Breast epithelium (tissue), 4 donors: ENCODE measurements at regions not wholly inside any gene's neighbourhood (a gene's known extent, or its start where the extent isn't known, plus 50 kb on each side); places are given as distances from the start of the nearest gene placed in this dataset.

Experiments
- DNase-seq, 2 donors: peaks; one replicate each; pipeline ENCODE4 v3.0.0-alpha.2; 2019; ENCODE audit warnings: low spot score in 2 of 2
- H3K27ac ChIP-seq, 2 donors: fragments of 200-600 bp; sonication (generic) in 1 of 2; one replicate each; pipeline ENCODE4 v1.5.1; 2016 to 2019; ENCODE audit warnings: mild to moderate bottlenecking in 1 of 2
- H3K27me3 ChIP-seq, 2 donors: fragments of 200-600 bp; sonication (generic) in 1 of 2; one replicate each; pipeline versions ENCODE4 v1.5.1 to v1.6.0; 2017 to 2019; ENCODE audit warnings: control low read depth in 1 of 2, mild to moderate bottlenecking in 1 of 2
- H3K36me3 ChIP-seq: fragments of 200-600 bp; one replicate; pipeline ENCODE4 v1.5.1; 2019
- H3K4me1 ChIP-seq, 2 donors: fragments of 200-600 bp; sonication (generic); one replicate each; pipeline ENCODE4 v1.5.1; 2016 to 2019; ENCODE audit warnings: control low read depth in 1 of 2
- H3K4me3 ChIP-seq, 3 donors: fragments of 200-600 bp; sonication (generic); 1 replicate in 2 of 3; 2 replicates in 1 of 3; pipeline ENCODE4 v1.5.1; 2016 to 2019; ENCODE audit warnings: mild to moderate bottlenecking in 3 of 3, moderate library complexity in 2 of 3
- H3K9me3 ChIP-seq, 2 donors: fragments of 200-600 bp; sonication (generic) in 1 of 2; one replicate each; pipeline ENCODE4 v1.5.1; 2016 to 2019; ENCODE audit warnings: control low read depth in 1 of 2
- POLR2A ChIP-seq: fragments of 450-650 bp; IDR thresholded peaks from one replicate; pipeline ENCODE4 v1.6.1; 2016; ENCODE audit warnings: antibody characterized with exemption, mild to moderate bottlenecking, moderate library complexity
- POLR2AphosphoS5 ChIP-seq, 3 donors: sonication (generic); formaldehyde crosslinking; IDR thresholded peaks; one replicate each; pipeline ENCODE4 v1.6.1; 2017; ENCODE audit warnings: antibody characterized with exemption in 3 of 3
- intact Hi-C: fragments of 100-400 bp; cut with DNase I; formaldehyde crosslinking; loops from one replicate; pipeline ENCODE4 v1.15.1; 2023; ENCODE audit warnings: low total_unique reads
- TF ChIP-seq, protein P1 (sequence below), 3 donors: fragments of 450-650 bp; IDR thresholded peaks; one replicate each; pipeline ENCODE4 v1.5.1; 2016 to 2017; ENCODE audit warnings: antibody characterized with exemption in 3 of 3, mild to moderate bottlenecking in 3 of 3, moderate library complexity in 3 of 3

DNA sequence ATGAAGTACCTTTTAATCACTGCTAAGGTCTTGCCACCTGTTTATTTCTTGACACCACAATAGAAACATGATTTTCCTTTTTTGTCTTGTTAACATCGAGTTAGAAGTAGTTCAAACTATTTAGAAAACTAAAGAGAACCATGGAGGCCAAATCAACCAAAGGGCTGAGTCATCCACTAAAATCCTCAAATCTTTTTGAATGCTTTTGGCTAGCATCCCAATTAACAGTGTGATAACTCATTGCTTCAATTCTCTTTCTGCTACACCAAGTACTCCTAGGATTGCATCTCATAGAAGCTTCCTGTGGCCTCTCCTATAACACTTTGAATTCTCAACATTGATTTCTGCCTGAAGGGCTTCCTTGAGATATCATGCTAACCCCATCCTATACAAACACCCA is 159.9 kb upstream of the MMADHC start:
- intact Hi-C loops = no loop called here
- H3K4me1 ChIP-seq = no peaks in the 10 kb centered on the region
- no peak overlapping the region for H3K27ac ChIP-seq
- H3K27me3 ChIP-seq = no peaks in the 10 kb centered on the region
- TF ChIP-seq POLR2A (no peak), POLR2AphosphoS5 (IDR thresholded peaks at IDR 0.05) (no peak)
- TF ChIP-seq, protein P1, sequence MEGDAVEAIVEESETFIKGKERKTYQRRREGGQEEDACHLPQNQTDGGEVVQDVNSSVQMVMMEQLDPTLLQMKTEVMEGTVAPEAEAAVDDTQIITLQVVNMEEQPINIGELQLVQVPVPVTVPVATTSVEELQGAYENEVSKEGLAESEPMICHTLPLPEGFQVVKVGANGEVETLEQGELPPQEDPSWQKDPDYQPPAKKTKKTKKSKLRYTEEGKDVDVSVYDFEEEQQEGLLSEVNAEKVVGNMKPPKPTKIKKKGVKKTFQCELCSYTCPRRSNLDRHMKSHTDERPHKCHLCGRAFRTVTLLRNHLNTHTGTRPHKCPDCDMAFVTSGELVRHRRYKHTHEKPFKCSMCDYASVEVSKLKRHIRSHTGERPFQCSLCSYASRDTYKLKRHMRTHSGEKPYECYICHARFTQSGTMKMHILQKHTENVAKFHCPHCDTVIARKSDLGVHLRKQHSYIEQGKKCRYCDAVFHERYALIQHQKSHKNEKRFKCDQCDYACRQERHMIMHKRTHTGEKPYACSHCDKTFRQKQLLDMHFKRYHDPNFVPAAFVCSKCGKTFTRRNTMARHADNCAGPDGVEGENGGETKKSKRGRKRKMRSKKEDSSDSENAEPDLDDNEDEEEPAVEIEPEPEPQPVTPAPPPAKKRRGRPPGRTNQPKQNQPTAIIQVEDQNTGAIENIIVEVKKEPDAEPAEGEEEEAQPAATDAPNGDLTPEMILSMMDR (IDR thresholded peaks at IDR 0.05) = no peak
- H3K4me3 ChIP-seq = no peak overlapping the region
- H3K9me3 ChIP-seq = no peaks in the 10 kb centered on the region
- H3K36me3 ChIP-seq = no peaks in the 10 kb centered on the region
- no peak for DNase-seq

DNA sequence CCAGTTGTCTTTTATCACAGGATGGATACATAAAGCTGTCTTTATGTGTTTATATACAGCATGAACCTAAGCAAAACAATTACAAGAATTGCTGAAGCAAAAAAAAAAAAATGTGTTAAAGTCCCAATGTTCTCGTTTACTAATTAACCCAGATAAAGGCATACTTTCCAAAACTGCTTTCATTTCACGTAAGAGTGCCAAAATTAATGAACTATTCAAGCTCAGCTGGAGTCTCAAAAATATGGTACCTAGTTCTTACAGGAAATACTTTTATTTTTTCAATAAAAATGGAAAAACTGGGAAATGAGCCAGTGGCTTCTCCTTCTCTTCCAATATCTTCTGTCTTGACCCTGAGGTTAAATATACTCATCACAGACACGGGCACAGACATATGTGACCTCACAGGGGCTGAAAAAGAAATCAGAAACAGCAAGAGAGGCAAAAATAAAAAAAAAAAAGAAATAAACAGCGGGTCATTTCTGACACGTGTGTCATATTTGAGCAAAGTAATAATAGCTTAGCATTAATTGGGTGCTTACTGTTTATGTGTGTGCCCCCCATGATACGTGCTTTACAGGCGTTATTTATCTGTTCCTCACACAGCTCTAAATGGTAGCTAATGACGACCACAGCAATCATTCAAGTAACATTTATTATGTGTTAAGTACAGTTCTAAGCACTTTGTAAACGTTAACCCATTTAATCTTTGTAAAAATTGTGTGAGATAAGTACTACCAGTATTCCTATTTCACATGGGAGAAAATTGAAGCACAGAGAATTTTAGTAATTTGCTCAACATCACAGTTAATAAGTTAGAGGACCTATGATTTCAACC is 158.0 kb upstream of the MMADHC start:
- Histone ChIP-seq H3K27ac (no peak overlapping the region), H3K4me3 (no peak overlapping the region), H3K27me3 (no peaks in the 10 kb centered on the region), H3K9me3 (no peaks in the 10 kb centered on the region), H3K4me1 (no peaks in the 10 kb centered on the region), H3K36me3 (no peaks in the 10 kb centered on the region)
- intact Hi-C loops = no loop called here
- DNase-seq = no peak
- no peak for TF ChIP-seq POLR2AphosphoS5 (IDR thresholded peaks at IDR 0.05)
- TF ChIP-seq, protein P1 (IDR thresholded peaks at IDR 0.05) = no peak
- no peak for TF ChIP-seq POLR2A

DNA sequence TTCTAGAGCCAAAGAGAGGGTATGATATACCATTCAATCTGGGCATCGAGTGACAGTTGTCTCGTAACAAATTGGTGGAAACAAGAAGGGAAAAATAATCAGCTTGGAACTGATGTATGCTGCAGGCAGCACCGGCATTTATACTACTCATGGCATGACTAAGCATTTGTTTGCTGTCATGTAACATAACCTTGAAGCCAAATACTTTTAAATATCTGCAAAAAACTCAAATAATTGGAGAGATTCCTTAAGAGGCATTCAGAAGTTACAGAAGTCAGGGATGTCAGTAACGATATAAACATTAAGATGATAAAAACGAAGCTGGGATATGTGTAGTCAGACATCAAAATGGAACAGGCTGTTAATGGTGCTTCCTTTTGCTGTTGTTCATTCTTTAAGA is 157.3 kb upstream of the MMADHC start:
- TF ChIP-seq POLR2A (no peak), POLR2AphosphoS5 (IDR thresholded peaks at IDR 0.05) (no peak)
- TF ChIP-seq, protein P1 (IDR thresholded peaks at IDR 0.05) = no peak
- no peak for DNase-seq
- Histone ChIP-seq H3K4me3 (no peak overlapping the region), H3K9me3 (no peaks in the 10 kb centered on the region), H3K36me3 (no peaks in the 10 kb centered on the region), H3K4me1 (no peaks in the 10 kb centered on the region), H3K27ac (no peak overlapping the region), H3K27me3 (no peaks in the 10 kb centered on the region)
- intact Hi-C loops = no loop called here

DNA sequence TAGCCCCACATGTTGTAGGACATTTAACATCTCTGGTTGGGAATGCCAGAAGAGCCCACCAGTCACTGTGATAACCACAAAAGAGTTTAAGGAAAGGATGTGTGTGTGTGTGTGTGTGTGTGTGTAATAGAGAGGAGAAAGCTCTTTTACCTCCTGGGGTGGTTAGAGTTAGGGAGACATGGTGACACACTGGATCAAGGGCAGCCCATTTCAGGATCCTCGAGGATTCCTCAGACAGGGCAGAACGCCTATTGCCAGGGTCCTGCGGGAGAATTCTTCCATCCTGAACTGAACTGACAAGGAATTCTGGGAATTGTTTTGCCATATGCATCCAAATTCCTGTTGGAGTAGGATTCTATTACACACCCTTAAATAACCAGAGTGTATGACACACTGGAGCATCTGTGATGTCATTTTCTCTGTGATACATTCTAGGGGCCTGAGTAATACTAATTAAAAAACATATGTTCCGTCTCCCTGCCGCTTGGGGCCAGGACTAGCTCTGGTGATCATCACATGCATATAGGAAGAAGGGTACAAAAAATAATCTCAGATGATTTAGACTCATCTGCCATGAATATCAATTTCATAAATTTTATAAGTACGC is 156.4 kb upstream of the MMADHC start:
- intact Hi-C loops = no loop called here
- DNase-seq = no peak
- Histone ChIP-seq H3K27ac (no peak overlapping the region), H3K36me3 (no peaks in the 10 kb centered on the region), H3K27me3 (no peaks in the 10 kb centered on the region), H3K4me3 (no peak overlapping the region), H3K4me1 (no peaks in the 10 kb centered on the region), H3K9me3 (no peaks in the 10 kb centered on the region)
- TF ChIP-seq POLR2A = no peak
- TF ChIP-seq, protein P1 (IDR thresholded peaks at IDR 0.05) = no peak

- H3K27ac ChIP-seq = no peak overlapping the region
- DNase-seq = no peak
- no peaks in the 10 kb centered on the region for H3K4me1 ChIP-seq
- no peaks in the 10 kb centered on the region for H3K27me3 ChIP-seq
- intact Hi-C loops = no loop called here
- no peaks in the 10 kb centered on the region for H3K9me3 ChIP-seq
- no peak overlapping the region for H3K4me3 ChIP-seq
- H3K36me3 ChIP-seq = no peaks in the 10 kb centered on the region
- TF ChIP-seq POLR2A (no peak), POLR2AphosphoS5 (IDR thresholded peaks at IDR 0.05) (no peak)
- TF ChIP-seq, protein P1 (IDR thresholded peaks at IDR 0.05) = no peak
These were observed 154.1 kb upstream of the MMADHC start for GRCh38 chr2:149741646-149742045.
